Jurkat, Clone E6-1 (cell line): ENCODE measurements at regions not wholly inside any gene's neighbourhood (a gene's known extent, or its start where the extent isn't known, plus 50 kb on each side); places are given as distances from the start of the nearest gene placed in this dataset.

Experiments
- DNase-seq: peaks from one replicate; pipeline ENCODE4 v3.0.0-alpha.2; 2011; ENCODE audit warnings: low read depth, low spot score
- H3K4me3 ChIP-seq: 2 replicates; pipeline ENCODE4 v1.5.1; 2011; ENCODE audit warnings: mild to moderate bottlenecking, low read length, control low read depth, moderate library complexity

DNA sequence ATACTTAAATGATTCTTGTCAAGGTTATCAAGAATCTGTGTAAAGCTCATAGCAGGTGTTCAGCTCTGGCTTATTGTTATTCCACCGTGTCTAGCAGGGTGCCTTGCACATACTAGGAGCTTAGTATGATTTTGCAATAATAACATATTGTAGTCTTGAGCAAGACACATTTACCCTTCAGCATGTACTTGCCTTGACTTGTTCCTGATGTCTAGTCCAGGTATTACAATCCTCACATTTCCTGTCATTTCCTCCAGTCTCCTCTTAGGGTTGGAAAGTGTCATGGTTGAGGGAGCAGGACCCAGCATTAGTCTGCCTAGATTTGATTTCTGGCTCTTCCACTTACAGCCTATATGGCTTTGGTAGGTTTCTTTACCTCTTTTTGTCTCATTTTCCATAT lies 246.1 kb downstream of the RAD51AP2 start:
- no peak for DNase-seq
- no peak overlapping the region for H3K4me3 ChIP-seq

DNA sequence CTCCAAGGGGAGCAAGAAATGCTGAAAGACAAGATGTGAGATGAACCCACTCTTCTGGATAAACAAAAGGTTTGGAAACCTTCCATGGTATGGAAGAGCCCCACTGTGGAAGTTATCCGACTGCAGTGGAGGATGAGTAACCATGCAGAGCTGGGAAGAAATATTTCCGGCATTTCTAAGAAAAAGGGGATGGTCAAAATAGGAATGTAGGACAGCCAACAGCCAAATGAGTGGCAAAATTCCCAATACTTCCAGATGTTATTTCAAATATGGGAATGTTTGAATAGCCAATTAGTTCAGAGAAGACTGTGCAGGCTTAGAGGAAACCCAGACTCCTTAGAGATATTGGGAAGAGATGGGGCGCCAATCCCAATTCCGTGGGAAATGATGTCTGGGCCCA lies 246.8 kb downstream of the RAD51AP2 start:
- H3K4me3 ChIP-seq: no peak overlapping the region
- no peak for DNase-seq

DNA sequence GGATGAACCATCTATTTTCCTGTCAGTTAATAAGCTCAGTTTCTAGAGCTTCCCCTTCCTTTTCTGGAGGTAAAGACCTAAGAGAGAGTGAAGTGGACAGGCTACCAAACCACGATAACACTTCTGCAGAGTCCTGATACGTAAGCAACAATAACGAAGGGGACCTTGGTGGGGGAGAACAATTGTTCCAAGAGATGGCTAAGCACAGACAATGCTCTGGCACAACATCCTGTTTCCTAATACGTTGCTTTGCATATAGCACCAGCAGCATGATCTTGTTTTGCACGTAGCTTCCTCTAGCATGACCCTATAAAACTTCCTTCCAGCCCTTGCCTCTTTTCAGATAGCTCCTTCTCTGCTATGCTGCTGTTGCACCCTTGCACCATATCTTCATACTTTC lies 247.3 kb downstream of the RAD51AP2 start:
- DNase-seq: peak; percentile 22
- no peak overlapping the region for H3K4me3 ChIP-seq

DNA sequence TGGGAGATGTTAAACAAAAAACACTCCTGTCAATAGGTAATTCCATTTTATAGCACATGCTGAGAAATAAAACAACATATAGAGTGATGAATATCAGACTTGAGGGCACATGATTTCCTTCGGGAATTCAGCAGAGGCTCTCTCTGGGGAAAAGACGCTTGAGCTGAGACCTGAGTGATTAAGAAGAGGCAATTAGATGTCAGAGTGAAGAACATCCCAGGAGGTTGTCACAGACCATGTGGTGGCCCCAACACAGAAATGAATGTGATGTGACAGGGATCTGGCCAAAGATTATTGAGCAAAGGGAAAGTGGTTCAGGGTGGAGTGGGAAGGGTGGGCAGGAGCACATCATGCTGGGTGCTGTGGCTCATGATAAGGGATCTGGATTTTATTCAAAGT lies 254.7 kb downstream of the RAD51AP2 start:
- DNase-seq: no peak
- H3K4me3 ChIP-seq: no peak overlapping the region

DNA sequence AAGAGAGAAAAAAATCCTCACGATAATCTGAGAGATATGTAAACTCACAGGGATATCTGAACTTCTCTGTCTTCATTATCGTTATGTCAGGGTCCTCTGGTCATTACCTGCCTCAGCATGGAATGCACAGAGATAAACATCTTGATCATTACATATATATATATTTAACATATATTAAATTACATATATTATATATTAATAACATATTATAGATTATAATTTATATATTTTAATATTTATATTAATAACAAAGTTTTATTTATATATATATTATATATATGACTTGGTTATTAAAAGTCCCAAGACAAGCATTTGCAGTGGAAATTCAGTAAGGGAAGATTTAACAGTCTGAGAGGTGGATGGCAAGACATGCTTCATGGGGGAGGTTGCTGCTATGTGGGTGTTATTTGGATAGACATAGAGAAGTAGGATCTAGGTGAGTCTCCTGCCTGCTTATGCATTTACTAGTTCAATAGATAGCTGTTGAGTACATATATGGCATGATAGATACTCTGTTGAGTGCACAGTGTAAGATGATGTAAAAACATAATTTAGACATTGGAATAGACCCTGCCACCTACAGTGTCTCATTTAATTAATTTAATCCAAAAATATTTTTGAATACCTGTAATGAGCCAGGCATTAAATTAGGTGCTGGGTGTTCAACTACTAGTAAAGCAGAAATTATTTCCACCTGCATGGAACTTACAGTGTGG lies 255.2 kb downstream of the RAD51AP2 start:
- H3K4me3 ChIP-seq: no peak overlapping the region
- DNase-seq: no peak

DNA sequence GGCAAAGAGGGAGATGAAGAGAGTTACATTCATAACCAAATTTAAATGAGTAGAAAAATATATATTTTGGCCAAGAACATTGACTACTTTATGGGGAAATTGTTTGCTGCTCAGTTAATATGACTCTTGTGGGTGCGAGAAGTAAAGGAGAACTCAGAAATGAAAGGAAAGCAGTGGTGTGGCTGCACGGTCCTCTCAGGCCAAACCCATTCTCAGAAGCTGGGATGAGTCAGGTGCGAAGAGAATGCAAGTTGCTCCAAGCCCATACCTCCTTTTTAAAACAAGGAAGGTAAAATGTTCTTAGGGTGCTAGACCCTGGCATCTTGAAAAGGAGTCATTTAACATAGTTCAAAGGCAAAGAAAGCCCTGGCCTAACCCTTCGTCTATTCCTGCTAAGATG lies 258.6 kb downstream of the RAD51AP2 start:
- DNase-seq: no peak
- no peak overlapping the region for H3K4me3 ChIP-seq

DNA sequence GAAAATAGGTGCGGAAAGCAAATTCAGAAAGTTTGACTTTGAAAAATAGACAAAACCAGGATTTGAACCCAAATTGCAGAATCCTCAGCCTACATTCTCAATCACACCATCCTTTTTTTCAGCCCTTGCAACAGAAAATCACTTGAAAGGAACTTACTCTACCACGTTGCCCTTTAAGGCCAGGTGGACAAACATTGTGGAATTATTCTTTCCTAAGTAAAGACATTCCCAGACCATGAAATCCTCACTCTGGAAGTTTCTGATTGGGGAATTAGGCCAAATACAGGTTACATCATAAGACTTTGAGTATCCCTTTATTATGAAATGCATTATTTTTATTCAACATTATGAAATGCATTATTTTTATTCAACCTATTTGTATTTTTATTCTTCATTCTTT lies 259.4 kb downstream of the RAD51AP2 start:
- no peak overlapping the region for H3K4me3 ChIP-seq
- no peak for DNase-seq

DNA sequence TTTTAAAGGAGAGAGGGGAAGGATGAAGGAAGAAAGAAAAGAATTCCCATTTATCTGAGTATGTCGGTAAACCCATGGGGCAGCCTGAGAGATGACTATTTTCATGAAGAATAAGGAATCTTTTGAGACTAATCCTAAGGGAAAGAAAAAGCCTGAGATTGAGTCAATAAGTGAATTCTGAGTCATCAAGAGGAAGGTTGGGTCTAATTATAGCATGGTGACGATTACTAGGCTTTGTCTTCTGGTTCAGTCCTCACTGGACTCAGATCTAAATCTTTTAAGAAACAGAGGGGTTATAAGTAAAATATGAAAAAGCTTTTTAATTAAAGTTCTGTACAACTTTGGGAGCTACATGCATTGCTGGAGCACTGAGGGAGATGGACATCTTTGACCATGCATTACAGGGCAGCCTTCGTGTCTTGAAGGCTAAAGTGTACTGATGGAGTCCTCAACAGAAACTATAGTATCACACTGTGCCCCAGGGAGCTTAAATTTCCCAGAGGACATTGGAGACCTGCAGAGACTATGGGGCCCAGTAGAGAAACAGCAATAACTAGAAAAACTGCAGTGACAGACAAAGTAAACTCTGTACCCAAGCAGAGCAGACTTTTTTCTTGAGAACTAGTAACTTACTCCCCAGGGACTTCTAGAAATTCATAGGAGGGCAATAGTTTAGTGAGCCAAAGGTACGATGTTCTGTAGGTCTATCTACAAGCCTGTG lies 260.9 kb downstream of the RAD51AP2 start:
- DNase-seq: no peak
- H3K4me3 ChIP-seq: no peak overlapping the region

DNA sequence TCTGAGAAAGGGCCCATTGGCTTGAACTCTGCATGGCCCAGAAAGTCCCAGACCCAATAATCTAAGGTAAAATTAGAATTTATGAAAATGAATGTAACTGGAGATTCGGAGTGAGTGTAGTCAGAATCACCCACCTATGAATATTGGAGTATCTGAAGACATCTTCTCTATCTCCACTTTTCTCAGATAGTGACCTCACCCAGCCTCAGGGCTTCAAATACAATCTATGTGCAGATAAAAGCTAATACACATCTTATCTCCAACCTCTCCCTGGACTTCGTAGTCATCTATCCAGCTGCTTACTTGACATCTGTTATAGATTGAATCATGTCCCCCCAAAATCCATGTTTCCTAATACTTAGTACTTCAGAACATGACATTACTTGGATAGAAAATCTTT lies 263.2 kb downstream of the RAD51AP2 start:
- no peak for DNase-seq
- no peak overlapping the region for H3K4me3 ChIP-seq

DNA sequence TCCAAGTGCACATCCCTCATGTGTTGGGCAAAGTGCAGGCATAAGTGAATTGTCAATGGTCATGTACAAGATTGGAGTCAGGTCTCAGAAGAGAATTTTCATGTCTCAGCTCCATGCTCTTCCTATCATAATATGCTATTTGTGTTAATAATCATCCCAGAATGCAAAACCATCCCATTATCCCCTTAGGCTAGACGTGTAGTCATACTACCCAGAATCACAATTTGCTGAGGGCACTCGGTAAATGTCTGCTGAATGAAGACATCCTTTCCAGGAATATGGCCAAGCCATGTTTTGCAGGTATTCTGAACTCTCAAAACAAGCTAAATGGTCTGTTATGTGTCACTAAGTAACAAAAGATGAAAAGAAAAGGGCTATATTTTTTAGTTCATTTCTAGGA lies 263.8 kb downstream of the RAD51AP2 start:
- no peak overlapping the region for H3K4me3 ChIP-seq
- no peak for DNase-seq

DNA sequence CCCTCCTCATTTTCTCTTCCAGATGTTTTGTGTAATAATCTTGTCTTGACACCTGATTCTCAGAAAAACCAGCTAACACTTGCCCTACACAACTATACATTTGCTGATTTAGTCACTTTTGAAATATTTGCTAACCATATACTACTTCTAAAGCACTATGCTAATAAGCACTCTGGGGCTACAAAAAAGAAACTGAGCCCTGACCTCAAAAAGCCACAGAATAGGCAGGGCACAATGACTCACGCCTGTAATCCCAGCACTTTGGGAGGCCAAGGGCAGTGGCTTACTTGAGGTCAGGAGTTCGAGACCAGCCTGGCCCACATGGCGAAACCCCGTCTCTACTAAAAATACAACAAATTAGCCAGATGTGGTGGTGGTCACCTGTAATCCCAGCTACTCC lies 266.0 kb downstream of the RAD51AP2 start:
- no peak for DNase-seq
- no peak overlapping the region for H3K4me3 ChIP-seq

DNA sequence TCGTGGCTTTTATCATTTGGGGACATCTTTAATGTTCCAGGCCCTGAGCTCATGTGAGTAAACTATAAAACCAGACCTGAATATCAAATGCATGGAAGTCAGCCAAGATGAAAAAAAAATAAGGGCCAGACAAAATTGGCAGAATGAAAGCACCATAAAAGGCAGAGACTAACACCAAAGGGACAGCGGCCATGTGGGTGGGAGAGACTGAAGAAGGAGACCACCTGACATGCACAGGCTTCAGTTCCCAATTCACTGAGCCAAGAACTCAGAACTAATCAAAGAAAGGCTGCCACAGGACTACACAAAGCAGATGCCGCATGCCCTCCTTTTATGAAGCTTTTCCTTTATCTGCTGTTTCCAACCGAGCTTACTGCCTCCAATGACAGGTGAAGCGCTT lies 267.1 kb downstream of the RAD51AP2 start:
- no peak overlapping the region for H3K4me3 ChIP-seq
- no peak for DNase-seq

DNA sequence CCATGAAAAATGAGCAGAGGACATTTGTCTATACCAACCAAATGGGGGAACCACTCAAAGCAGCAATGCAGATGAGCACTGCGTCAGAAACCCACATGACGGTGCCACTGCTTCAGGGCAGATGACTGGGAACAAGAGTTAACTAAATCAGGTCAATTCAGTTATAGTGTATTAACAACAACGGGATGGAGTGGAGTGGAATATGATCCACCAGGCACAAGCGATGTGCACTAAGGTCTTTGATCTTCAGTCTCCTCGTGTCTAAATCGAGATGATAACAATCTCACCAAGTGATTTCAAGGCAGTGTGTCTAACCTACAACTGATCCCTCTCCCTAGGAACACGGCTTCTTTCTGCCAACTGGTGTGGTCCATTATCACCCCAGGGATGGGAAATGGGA lies 269.0 kb downstream of the RAD51AP2 start:
- H3K4me3 ChIP-seq: no peak overlapping the region
- no peak for DNase-seq

DNA sequence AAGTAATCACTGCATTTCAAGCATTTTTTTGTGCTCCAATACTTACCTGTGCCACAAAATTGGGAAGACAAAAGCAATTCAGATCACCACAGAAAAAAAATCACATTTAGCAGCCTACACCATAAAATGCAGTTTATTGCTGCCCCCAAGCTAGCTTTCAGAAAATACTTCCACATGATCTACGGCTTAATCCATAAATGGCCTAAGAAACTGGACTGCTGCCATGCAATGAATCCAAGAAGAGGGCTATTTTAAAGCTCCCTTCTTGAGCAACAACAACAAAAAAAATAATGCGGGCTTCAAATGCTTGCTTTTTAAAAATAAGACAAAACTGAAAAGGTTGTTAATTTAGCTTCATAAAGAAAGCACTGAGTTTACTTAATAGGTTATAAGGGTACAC lies 272.3 kb downstream of the RAD51AP2 start:
- DNase-seq: no peak
- no peak overlapping the region for H3K4me3 ChIP-seq

DNA sequence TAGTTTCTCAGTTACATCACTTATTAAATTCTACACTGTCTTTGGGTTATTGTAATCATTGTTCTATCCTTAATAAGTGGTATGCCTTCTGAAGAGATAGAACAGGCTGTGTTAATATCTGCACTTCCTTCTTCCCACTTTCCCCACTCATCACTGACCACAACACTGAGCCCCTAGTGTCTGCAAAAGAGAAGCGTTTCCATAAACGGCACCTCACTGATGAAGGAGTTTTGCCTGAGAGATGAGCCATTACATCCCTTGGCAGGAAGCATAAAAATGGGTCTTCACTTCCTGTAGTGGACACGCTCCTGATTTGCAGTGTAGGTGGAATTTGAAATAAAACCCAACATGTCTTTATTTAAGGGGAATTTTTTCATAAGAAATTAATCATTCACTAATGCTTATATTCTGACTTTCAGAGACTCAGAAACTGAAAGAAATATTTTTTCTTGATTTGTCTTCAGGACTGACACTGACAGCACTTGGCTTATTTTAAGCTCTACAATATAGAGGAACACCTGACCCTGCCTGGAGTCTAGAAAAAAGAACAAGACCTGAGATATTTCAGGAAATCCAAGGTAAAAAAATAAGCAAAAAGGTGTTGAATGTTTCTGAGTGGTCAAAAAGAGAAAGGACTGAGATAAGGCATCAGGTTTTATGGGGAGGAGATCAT lies 275.3 kb downstream of the RAD51AP2 start:
- no peak overlapping the region for H3K4me3 ChIP-seq
- no peak for DNase-seq

DNA sequence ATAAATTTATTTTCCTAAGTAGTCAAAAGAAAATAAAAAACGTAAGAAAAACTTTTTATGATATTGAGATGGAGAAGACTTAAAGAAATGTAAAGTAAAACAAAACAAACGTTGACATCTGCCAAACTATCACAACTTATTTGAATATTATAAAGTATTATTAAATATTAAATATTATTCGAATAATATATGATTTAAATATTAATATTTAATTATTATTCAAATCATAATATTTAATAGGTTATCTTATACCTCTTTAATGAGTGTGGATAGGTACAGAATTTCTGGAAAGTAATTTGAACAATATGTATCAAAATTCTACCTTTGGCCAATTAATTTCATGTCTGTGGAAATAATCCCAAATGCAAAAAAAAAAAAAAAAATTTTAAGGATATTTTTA lies 278.7 kb downstream of the RAD51AP2 start:
- no peak for DNase-seq

DNA sequence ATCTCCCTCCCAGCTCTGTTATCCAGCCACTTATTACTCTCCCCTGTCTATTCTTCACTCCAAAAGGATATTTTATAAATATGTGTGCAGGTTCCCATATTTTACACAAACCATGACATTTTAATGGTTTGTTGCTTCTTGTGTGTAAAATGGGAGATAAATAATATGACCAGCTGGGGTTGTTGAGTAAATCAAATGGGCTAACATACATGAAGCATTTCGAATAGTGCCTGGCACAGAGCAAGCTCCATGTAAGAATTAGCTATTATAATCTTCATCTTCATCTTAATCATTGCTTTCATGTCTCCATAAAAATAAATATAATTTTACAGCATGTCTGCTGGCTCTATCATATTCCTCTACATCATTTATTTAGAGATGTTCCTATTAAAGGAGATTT lies 283.1 kb downstream of the RAD51AP2 start:
- no peak overlapping the region for H3K4me3 ChIP-seq
- DNase-seq: no peak

More for the DNA sequence above, 278.7 kb downstream of the RAD51AP2 start:
- H3K4me3 ChIP-seq: no peak overlapping the region

DNA sequence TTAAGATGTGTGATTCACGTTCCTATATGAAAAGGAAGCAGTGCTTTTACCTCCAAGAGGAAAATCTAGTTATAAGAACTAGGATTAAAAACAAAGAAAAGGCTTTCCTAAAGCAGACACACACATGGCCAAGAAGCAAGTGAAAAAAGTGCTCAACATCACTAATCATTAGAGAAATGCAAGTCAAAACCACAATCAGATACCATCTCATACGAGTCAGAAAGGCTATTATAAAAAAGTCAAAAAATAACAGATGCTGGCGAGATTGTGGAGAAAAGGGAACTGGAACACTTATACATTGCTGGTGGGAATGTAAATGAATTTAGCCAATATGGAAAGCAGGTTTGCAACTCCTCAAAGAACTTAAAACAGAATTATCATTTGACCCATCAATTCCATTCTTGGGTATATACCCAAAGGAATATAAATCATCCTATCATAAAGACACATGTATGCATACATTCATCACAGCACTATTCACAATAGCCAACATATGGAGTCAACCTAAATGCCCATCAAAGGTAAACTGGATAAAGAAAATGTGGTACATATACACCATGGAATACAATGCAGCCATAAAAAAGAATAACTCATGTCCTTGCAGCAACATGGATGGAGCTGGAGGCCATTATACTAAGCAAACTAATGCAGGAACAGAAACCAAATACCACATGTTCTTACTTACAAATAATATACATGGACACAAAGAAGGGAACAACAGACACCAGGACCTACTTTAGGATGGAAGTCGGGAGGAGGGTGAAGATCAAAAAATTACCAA lies 285.3 kb downstream of the RAD51AP2 start:
- no peak overlapping the region for H3K4me3 ChIP-seq
- no peak for DNase-seq

DNA sequence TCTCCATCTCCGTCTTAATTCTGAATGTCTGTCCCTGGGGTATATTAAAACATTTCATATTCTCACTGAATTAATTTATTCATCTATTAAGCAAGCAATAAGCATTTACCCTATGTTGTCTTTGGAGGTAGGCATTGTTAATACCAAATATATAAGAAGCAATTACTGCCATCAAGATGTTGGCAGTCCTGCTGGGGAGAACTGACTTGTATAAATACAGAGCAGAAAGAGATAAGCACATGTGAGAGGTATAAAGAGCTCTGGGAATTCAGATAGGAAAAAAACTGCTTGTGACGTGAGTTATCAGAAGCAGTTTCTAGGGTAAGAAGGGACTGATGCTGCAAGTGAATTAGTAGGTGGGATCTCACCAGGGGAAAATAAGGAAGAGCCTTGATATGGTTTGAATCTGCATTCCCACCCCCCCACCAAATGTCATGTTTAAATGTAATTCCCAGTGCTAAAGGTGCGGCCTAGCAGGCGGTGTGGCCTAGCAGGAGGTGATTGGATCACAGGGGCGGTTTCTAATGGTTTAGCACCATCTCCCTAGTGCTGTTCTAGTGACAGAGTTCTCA lies 286.8 kb downstream of the RAD51AP2 start:
- H3K4me3 ChIP-seq: no peak overlapping the region
- DNase-seq: no peak
